Neural cell (in vitro differentiated cells): ENCODE measurements at regions not wholly inside any gene's neighbourhood (a gene's known extent, or its start where the extent isn't known, plus 50 kb on each side); places are given as distances from the start of the nearest gene placed in this dataset.

Experiments used
- EP300 ChIP-seq: fragments of 450-650 bp; conservative IDR thresholded peaks from 2 replicates; pipeline ENCODE4 v1.6.1; 2014; ENCODE audit warnings: antibody characterized with exemption, mild to moderate bottlenecking, moderate library complexity; ENCODE audit not compliant: poor library complexity, severe bottlenecking
- EZH2 ChIP-seq: fragments of 200-600, 300-800 bp; shearing (Covaris generic), sonication (generic); IDR thresholded peaks from 2 replicates; pipeline ENCODE4 v1.6.1; 2014; ENCODE audit warnings: antibody characterized with exemption, low read length, borderline replicate concordance, mild to moderate bottlenecking; ENCODE audit not compliant: insufficient read depth, poor library complexity, severe bottlenecking
- MXI1 ChIP-seq: fragments of 450-650 bp; conservative IDR thresholded peaks from 2 replicates; pipeline ENCODE4 v1.6.1; 2014; ENCODE audit warnings: antibody characterized with exemption, mild to moderate bottlenecking; ENCODE audit not compliant: poor library complexity, severe bottlenecking
- POLR2AphosphoS5 ChIP-seq: IDR thresholded peaks from 2 replicates; pipeline ENCODE4 v1.6.1; 2012
- SMC3 ChIP-seq: fragments of 450-650 bp; conservative IDR thresholded peaks from 2 replicates; pipeline ENCODE4 v1.6.1; 2014; ENCODE audit warnings: antibody characterized with exemption, mild to moderate bottlenecking, moderate library complexity; ENCODE audit not compliant: poor library complexity
- TAF1 ChIP-seq: IDR thresholded peaks from 2 replicates; pipeline ENCODE4 v1.6.1; 2012; ENCODE audit warnings: low read depth
- TF ChIP-seq, protein P1 (sequence below): fragments of 450-650 bp; IDR thresholded peaks from 2 replicates; pipeline ENCODE4 v1.5.1; 2014; ENCODE audit warnings: antibody characterized with exemption, mild to moderate bottlenecking, moderate library complexity; ENCODE audit not compliant: poor library complexity, severe bottlenecking
- TF ChIP-seq, protein P2 (sequence below): IDR thresholded peaks from 2 replicates; pipeline ENCODE4 v1.6.1; 2012; ENCODE audit warnings: borderline replicate concordance

DNA sequence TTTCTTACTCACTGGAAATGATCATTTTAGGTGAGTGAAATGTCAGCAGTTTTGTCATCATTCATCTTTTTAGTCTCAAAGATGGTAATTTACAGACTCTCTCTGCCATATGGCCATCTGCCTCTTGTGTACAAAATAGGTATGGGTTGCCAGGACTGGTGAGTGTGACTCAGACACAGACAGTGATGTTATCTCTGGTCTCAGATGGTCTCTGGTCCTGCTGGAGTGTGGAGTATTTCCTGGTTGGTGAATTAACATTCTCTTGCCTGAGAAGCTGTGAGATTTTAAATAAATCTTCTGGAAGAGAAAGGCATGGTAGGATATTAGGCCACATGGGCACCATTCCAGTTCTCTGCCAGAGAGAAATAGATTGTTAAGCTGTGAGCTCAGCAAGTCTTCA is 207.0 kb downstream of the ATP23 start:
- no peak for TF ChIP-seq EP300
- no peak for TF ChIP-seq POLR2AphosphoS5
- TF ChIP-seq, protein P1, sequence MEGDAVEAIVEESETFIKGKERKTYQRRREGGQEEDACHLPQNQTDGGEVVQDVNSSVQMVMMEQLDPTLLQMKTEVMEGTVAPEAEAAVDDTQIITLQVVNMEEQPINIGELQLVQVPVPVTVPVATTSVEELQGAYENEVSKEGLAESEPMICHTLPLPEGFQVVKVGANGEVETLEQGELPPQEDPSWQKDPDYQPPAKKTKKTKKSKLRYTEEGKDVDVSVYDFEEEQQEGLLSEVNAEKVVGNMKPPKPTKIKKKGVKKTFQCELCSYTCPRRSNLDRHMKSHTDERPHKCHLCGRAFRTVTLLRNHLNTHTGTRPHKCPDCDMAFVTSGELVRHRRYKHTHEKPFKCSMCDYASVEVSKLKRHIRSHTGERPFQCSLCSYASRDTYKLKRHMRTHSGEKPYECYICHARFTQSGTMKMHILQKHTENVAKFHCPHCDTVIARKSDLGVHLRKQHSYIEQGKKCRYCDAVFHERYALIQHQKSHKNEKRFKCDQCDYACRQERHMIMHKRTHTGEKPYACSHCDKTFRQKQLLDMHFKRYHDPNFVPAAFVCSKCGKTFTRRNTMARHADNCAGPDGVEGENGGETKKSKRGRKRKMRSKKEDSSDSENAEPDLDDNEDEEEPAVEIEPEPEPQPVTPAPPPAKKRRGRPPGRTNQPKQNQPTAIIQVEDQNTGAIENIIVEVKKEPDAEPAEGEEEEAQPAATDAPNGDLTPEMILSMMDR = no peak
- no peak for TF ChIP-seq TAF1
- TF ChIP-seq MXI1 = no peak
- no peak for TF ChIP-seq EZH2
- TF ChIP-seq, protein P2, sequence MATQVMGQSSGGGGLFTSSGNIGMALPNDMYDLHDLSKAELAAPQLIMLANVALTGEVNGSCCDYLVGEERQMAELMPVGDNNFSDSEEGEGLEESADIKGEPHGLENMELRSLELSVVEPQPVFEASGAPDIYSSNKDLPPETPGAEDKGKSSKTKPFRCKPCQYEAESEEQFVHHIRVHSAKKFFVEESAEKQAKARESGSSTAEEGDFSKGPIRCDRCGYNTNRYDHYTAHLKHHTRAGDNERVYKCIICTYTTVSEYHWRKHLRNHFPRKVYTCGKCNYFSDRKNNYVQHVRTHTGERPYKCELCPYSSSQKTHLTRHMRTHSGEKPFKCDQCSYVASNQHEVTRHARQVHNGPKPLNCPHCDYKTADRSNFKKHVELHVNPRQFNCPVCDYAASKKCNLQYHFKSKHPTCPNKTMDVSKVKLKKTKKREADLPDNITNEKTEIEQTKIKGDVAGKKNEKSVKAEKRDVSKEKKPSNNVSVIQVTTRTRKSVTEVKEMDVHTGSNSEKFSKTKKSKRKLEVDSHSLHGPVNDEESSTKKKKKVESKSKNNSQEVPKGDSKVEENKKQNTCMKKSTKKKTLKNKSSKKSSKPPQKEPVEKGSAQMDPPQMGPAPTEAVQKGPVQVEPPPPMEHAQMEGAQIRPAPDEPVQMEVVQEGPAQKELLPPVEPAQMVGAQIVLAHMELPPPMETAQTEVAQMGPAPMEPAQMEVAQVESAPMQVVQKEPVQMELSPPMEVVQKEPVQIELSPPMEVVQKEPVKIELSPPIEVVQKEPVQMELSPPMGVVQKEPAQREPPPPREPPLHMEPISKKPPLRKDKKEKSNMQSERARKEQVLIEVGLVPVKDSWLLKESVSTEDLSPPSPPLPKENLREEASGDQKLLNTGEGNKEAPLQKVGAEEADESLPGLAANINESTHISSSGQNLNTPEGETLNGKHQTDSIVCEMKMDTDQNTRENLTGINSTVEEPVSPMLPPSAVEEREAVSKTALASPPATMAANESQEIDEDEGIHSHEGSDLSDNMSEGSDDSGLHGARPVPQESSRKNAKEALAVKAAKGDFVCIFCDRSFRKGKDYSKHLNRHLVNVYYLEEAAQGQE = no peak
- no peak for TF ChIP-seq SMC3
